GM10248 (cell line): ENCODE measurements at regions not wholly inside any gene's neighbourhood (a gene's known extent, or its start where the extent isn't known, plus 50 kb on each side); places are given as distances from the start of the nearest gene placed in this dataset.

Source experiments
- CTCF ChIA-PET: fragments of 300-600 bp; sonication (Branson Sonifier 250); formaldehyde crosslinking; extraction: SDS; loops from one replicate; lab custom pipeline; 2021; ENCODE audit warnings: antibody characterized with exemption; lab: Yijun Ruan, JAX
- POLR2A ChIA-PET: fragments of 350-650 bp; sonication (Branson Sonifier 250); formaldehyde crosslinking; extraction: SDS; loops from one replicate; lab custom pipeline; 2020; ENCODE audit warnings: antibody characterized with exemption; lab: Yijun Ruan, JAX
- DNase-seq: peaks from one replicate; pipeline ENCODE4 v3.0.0; 2012; ENCODE audit errors: extremely low spot score
- TF ChIP-seq, protein P1 (sequence below): IDR thresholded peaks from 2 replicates; pipeline ENCODE4 v1.5.1; 2012; ENCODE audit warnings: mild to moderate bottlenecking, low read depth; ENCODE audit errors: extremely low read depth, missing control alignments, control extremely low read depth

DNA sequence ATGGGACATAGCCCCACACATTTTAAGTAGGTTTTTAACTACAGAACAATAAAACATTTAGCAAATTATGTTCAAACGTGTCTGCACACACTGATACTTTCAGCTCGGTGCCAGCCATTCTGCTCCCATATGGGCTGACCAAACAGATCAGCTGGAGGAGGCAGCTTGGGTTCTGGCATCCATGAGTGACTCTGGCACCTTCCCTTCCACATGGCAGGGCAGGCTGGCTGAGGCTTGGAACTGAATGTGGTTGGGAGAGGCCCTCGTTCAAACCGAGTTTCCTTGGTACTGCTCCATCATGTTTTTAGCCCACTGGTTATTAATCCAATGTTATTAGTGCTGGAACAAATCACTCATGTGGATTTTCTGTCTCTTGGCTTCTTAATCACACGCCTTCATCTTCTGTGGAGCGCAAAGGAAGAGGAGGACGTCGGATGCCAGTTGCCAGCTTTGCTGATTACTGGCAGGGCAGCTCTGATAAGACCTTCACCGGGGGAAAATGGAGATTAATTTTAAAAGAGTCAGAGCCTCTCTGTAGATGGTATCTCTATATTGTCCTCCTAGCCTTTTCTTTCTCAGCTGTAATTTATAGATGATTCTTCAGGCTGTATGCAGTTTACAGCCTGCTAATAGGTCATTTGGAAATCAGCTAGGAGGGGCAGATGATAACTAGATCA lies 93.1 kb upstream of the TIAM2 start:
- ChIA-PET CTCF (interaction anchor here (1.2 to 6.0 kb wide), 4 partner anchors 9 to 227 kb away, joined by 3 to 17 read pairs (median 3); no protein-coding TSS in a partner anchor), POLR2A (no interaction called here)
- TF ChIP-seq, protein P1, sequence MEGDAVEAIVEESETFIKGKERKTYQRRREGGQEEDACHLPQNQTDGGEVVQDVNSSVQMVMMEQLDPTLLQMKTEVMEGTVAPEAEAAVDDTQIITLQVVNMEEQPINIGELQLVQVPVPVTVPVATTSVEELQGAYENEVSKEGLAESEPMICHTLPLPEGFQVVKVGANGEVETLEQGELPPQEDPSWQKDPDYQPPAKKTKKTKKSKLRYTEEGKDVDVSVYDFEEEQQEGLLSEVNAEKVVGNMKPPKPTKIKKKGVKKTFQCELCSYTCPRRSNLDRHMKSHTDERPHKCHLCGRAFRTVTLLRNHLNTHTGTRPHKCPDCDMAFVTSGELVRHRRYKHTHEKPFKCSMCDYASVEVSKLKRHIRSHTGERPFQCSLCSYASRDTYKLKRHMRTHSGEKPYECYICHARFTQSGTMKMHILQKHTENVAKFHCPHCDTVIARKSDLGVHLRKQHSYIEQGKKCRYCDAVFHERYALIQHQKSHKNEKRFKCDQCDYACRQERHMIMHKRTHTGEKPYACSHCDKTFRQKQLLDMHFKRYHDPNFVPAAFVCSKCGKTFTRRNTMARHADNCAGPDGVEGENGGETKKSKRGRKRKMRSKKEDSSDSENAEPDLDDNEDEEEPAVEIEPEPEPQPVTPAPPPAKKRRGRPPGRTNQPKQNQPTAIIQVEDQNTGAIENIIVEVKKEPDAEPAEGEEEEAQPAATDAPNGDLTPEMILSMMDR, result no peak
- no peak for DNase-seq

DNA sequence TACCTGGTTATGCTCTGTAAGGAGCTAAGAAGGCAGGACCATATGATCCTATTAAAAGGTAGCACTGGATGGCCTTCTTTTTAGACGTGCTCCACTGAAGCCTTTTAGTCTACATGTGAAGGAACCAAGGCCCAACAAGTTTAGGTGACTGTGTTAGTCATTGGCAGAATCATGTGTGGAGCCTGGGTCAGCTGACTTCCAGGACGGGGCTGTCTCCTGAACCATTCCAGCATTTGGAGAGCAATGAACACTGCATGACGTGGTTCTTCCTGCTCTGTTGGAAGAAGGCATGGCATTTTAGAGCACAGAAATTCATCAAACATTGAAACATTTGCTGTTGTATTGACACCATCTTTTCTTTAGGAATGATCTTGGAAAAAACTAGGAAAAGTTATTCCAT lies 87.8 kb upstream of the TIAM2 start:
- POLR2A ChIA-PET, result no interaction called here
- no peak for DNase-seq
- TF ChIP-seq, protein P1, result no peak
- CTCF ChIA-PET, result interaction anchor here (0.8 to 2.0 kb wide), 4 partner anchors 16 to 231 kb away, joined by 3 to 7 read pairs (median 4); no protein-coding TSS in a partner anchor

DNA sequence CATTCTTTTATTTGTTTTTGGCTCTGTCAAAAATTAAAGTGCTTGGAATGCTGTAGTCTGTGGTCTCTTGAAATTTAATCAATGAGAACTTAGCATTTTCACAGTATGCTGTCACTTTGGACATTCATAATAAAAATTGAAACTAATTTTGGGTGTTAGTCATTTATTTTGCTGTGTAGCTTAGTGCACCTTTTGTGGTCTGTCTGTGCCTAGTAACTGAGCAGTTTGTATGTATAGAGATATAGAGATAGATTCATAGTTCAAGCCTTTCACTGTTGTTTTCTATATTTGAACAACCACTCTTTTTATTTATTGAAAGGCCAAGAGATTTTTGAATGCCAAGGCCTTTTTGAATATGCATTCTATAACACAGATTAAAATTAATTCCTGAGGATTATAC lies 86.4 kb upstream of the TIAM2 start:
- ChIA-PET CTCF (interaction anchor here (0.8 to 2.0 kb wide), 4 partner anchors 16 to 233 kb away, joined by 3 to 7 read pairs (median 4); no protein-coding TSS in a partner anchor), POLR2A (no interaction called here)
- TF ChIP-seq, protein P1, result no peak
- DNase-seq, result no peak

DNA sequence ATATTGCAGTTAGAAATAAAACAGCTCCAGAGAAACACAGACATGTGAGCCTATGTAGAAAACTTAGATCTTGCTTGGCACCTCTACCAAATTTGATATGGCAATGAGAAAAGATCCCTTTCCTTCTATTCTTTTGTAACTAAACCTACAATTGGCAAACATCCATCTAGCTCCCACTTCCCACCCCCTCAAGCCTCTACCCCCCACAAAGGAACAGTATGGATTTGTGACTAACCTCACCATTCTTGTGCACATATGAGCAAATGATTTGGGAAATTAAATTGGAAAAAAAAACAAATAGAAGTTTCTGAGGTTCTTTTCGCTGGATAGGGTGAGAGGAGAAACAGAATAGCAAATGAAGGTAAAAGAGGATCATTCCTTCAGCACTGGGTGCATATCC lies 85.8 kb upstream of the TIAM2 start:
- DNase-seq, result no peak
- ChIA-PET POLR2A (no interaction called here), CTCF (interaction anchor here (1.1 kb wide), 2 partner anchors 11 to 234 kb away, joined by 3 to 5 read pairs; no protein-coding TSS in a partner anchor)
- TF ChIP-seq, protein P1, result no peak

DNA sequence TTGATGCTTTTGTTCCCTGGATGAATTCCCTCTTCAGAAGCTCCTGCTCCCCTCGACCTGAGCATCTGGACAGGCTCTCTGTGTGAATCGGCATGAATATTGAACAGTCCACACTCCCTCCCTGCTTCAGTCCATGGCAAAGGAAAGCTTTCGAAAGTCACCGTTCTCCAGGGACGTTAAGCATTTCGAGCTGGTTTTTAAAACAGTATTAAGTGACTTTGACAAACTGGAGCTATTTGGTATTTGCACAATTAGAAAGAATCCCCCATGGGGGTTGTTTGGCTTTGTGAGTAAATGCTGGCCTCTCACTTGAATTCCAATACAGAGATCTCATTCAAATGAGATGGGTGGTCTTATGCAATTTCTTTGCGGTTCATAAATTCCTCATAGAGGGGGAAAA lies 85.3 kb upstream of the TIAM2 start:
- no peak for DNase-seq
- POLR2A ChIA-PET, result no interaction called here
- TF ChIP-seq, protein P1, result no peak
- CTCF ChIA-PET, result interaction anchor here (1.1 kb wide), 1 partner anchor 11 kb away, joined by 5 read pairs; no protein-coding TSS in a partner anchor

DNA sequence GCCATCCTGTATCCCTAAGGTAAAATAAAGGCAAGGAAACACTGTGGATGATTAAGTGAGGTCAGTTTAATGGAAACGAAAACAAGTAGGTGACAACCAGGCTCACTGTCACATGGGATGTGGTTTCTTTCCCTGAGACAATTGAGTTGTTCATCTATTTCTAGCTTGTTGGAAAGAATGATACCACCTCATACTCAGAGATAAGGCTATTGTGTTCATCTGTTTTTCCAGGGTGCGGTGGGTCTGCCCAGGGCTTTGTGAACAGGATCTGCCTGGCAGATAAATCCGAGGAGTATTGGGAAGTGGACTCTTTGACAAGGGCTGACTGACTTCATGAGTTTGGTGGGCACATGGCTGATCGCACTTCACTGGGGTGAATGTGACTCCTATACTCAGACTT lies 80.8 kb upstream of the TIAM2 start:
- ChIA-PET POLR2A (no interaction called here), CTCF (interaction anchor here (1.2 to 3.8 kb wide), 2 partner anchors 14 to 42 kb away, joined by 4 to 25 read pairs; no protein-coding TSS in a partner anchor)
- TF ChIP-seq, protein P1, result no peak
- no peak for DNase-seq
